ENCODE measurements at regions not wholly inside any gene's neighbourhood (a gene's known extent, or its start where the extent isn't known, plus 50 kb on each side); places are given as distances from the start of the nearest gene placed in this dataset.

DNA sequence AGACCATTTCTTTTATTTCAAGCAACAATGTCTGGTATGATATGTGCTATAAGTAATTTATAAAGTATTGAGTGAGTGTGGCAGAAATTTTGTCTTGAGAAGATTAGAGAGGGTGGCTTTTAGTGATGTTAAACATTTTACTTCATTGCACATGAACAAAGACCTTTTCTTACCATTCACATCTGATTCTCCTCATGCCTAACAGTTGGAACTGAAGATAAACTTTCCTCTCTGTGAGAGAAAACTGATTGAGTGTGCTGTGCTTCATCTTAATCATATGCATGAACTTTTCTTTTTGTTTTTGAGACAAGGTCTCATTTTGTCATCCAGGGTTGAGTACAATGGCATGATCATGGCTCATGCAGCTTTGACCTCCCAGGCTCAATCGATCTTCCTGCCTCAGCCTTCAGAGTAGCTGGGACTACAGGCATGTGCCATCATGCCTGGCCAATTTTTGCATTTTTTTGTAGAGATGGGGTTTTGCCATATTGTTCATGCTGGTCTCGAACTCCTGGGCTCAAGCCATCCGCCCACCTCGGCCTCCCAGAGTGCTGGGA is 377.7 kb upstream of the GOLIM4 start:
- TF ChIP-seq, protein P1, sequence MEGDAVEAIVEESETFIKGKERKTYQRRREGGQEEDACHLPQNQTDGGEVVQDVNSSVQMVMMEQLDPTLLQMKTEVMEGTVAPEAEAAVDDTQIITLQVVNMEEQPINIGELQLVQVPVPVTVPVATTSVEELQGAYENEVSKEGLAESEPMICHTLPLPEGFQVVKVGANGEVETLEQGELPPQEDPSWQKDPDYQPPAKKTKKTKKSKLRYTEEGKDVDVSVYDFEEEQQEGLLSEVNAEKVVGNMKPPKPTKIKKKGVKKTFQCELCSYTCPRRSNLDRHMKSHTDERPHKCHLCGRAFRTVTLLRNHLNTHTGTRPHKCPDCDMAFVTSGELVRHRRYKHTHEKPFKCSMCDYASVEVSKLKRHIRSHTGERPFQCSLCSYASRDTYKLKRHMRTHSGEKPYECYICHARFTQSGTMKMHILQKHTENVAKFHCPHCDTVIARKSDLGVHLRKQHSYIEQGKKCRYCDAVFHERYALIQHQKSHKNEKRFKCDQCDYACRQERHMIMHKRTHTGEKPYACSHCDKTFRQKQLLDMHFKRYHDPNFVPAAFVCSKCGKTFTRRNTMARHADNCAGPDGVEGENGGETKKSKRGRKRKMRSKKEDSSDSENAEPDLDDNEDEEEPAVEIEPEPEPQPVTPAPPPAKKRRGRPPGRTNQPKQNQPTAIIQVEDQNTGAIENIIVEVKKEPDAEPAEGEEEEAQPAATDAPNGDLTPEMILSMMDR (IDR thresholded peaks at IDR 0.05; ENCODE audit: insufficient read depth, missing control alignments): no peak
- FAIRE-seq (no peak), DNase-seq (ENCODE audit: insufficient read length, low spot score) (no peak)

DNA sequence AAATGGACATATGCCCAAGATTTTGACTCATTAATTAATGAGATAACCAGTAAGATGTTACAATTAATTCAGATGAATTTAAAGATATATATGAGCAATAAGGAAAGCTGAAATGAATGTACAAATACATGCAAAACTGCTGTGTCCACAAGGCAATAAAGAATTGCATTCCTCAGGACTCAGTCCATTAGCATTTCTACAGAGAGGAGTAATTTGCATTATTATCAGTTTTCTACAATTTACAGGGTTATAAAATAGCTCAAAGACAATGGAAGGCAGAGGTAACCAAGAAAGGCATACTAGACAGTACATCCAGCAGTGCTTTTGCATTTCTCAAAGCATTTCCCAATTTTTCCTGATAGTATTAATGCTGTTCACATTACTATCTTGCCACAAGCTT is 377.1 kb upstream of the GOLIM4 start:
- TF ChIP-seq, protein P1 (IDR thresholded peaks at IDR 0.05; ENCODE audit: insufficient read depth, missing control alignments): no peak
- DNase-seq (ENCODE audit: insufficient read length, low spot score) (no peak), FAIRE-seq (no peak)

DNA sequence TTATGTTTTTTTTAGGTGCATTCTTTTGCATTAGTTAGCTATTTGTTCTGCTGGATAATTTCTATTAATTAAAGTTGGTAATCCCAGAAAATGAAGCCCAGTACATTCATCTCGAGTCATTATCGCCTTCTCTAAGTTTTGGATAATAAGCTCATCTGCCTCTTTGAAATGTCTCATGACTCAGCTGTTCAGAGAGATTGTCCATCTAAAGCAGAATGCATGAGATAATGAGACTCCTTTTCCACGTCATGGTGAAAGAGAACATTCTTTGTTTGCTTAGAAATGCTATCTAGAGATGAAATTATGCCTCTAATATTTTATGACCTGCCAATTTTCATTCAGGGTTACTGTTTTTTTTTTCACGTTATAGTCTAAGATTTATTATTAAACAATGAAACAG is 374.7 kb upstream of the GOLIM4 start:
- TF ChIP-seq, protein P1 (IDR thresholded peaks at IDR 0.05; ENCODE audit: insufficient read depth, missing control alignments): no peak

DNA sequence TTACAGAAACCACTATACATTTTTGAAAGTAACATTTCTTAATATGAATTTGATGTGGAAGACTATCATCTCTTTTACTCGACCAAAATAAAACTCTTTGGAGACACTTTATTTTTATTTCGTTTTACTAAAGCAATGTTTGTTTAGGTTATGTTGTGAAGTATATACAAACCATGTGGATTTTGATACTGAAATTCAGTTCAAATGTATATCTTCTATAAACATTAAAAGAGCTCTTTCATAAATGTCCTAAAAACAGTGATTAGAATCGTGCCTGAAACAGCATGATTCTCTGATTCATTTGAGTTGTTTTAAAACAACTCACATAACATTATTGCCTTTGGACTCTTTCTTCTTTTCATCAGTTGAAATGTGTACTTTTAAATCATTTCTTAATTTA is 373.7 kb upstream of the GOLIM4 start:
- FAIRE-seq: no peak
- TF ChIP-seq, protein P1 (IDR thresholded peaks at IDR 0.05; ENCODE audit: insufficient read depth, missing control alignments): no peak

More for the DNA sequence above, 374.7 kb upstream of the GOLIM4 start:
- DNase-seq (ENCODE audit: insufficient read length, low spot score): no peak
- no peak for FAIRE-seq

DNA sequence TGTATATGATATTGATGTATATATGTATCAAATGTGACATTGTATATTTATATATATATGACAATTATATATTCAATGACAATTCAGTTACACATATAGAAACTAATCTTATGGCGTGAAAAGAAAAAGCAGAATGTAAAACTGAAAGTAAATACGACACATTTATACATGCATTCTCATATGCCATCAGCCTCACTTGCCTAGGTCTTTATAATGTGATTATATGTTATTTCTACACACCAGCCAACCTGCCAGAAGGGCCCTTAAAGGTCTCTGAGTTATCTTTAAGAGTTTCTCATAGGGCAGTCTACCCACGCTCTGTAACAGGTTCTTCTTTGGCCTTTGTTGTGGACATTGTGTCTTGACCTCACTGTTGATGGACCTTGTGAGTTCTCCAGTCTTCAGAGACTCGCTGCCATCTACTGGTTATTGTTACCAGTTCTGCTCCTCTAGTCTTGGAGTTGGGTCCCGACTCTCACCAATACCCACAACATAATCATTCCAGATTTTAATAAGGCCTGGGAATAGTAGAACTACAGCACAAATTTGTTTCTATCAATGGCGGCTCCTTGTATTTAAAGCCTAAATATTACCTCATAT is 371.5 kb upstream of the GOLIM4 start:
- TF ChIP-seq, protein P1 (IDR thresholded peaks at IDR 0.05; ENCODE audit: insufficient read depth, missing control alignments): peak; percentile 59
- no peak for DNase-seq (ENCODE audit: insufficient read length, low spot score)
- FAIRE-seq: peak; percentile 91

More for the DNA sequence above, 373.7 kb upstream of the GOLIM4 start:
- no peak for DNase-seq (ENCODE audit: insufficient read length, low spot score)

DNA sequence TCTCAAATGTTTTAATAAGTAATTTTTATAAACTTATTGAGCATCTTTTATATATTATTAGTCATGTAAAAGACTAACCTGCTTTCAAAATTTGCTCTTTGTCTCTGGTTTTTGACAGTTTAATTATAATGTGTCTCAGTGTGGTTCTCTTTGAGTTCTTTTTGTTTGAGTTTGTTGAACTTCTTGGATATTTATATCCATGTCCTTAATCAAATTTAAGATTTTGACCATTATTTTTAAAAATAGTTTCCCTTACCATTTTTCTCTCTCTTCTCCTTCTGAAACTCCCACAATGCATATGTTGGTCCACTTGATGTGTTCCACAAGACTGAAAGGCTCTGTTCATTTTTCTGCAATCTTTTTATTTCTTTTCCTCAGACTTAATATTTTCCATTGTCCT is 366.1 kb upstream of the GOLIM4 start:
- TF ChIP-seq, protein P1 (IDR thresholded peaks at IDR 0.05; ENCODE audit: insufficient read depth, missing control alignments): no peak
- FAIRE-seq (no peak), DNase-seq (ENCODE audit: insufficient read length, low spot score) (no peak)

DNA sequence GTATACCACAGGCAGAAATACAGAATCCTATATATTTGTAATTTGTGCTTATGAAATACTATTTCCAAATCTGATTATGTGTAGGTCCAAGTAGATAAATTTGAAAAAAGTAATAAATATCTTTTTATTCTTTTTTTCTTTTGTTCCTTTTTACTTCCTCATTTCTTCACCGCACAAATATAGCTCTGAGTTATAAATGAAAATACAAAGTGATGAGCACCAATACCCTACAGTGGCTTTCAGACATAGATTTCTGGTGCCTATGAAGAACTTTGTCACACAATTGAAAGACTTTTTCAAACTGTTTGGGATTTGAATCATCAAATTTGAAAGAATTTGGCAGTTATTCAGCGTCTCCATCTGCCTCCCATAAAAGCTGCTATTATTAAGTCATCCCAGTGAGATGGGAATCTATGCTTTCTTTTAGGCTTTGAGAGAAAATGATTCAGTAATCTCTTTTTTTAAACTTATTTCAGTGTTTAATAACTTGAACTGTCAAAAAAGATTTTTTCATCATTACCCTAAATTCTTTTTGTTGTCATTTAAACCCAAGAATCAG is 363.6 kb upstream of the GOLIM4 start:
- FAIRE-seq (no peak), DNase-seq (ENCODE audit: insufficient read length, low spot score) (no peak)
- TF ChIP-seq, protein P1 (IDR thresholded peaks at IDR 0.05; ENCODE audit: insufficient read depth, missing control alignments): no peak

All from D721Med (cell line).